Heart left ventricle (tissue), 13 donors: ENCODE measurements at regions not wholly inside any gene's neighbourhood (a gene's known extent, or its start where the extent isn't known, plus 50 kb on each side); places are given as distances from the start of the nearest gene placed in this dataset.

Experiments used
- POLR2A ChIP-seq, 2 donors: fragments of 450-650 bp; IDR thresholded peaks; one replicate each; pipeline ENCODE4 v1.6.1; 2017; ENCODE audit warnings: antibody characterized with exemption in 2 of 2, mild to moderate bottlenecking in 2 of 2, moderate library complexity in 2 of 2
- TF ChIP-seq, protein P1 (sequence below), 12 donors: fragments of 200-600 bp; sonication (generic) in 4 of 12; IDR thresholded peaks; one replicate each; pipeline versions ENCODE4 v1.5.0 to v1.8.0; 2018 to 2022; ENCODE audit warnings: antibody characterized with exemption in 12 of 12, mild to moderate bottlenecking in 5 of 12
- donor health status: ischemic (EF 13 %, LVEDD 7.1; RV severe dilation, severe dysfunction).
- donor health status: DM: no; HTN: yes; CAD: no.
- donor health status: DM: no; HTN: no; CAD: no.
- donor health status: ischemic (EF 25% LVEDD 6.9; RV normal size, moderate dysfunction).
- donor health status: ischemic (EF 25% LVEDD 5.7; RV mildly dilated, moderate dysfunction).
- donor health status: ischemic (EF 35%, LVEDD 5.7; RV mildly dilated, moderate dysfunction).
- donor health status: nonischemic (EF 11% LVEDD 7.7; RV severe dilation, severe dysfunction).
- donor health status: DM: yes; HTN: yes; CAD: no.
- donor health status: PGD.
- donor health status: ischemic (EF 29% LVEDD 5.4; RV normal size, mild dysfunction).
- donor health status: nonischemic (EF 23%, LVEDD 6.1; RV moderate dilation, normal function).

DNA sequence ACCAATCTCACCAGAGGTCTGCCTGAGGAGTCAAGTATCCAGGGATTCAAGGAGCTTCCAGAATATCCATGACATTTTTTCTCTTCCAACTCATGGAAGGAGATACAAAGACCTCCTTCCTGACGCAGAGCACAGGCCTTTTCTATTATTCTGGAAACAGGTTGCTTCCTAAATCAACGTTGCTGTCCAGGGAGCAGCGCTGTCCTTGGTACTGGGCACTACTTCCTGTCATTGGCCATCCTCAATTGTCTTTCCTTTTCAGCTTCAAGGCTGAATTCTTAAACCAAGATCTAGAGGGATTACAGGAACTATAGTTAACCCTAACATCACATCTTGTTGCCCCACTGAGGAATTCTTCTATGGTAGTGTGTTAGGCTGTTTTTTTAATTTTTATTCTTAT lies 50.4 kb upstream of the TBC1D21 start:
- TF ChIP-seq, protein P1, sequence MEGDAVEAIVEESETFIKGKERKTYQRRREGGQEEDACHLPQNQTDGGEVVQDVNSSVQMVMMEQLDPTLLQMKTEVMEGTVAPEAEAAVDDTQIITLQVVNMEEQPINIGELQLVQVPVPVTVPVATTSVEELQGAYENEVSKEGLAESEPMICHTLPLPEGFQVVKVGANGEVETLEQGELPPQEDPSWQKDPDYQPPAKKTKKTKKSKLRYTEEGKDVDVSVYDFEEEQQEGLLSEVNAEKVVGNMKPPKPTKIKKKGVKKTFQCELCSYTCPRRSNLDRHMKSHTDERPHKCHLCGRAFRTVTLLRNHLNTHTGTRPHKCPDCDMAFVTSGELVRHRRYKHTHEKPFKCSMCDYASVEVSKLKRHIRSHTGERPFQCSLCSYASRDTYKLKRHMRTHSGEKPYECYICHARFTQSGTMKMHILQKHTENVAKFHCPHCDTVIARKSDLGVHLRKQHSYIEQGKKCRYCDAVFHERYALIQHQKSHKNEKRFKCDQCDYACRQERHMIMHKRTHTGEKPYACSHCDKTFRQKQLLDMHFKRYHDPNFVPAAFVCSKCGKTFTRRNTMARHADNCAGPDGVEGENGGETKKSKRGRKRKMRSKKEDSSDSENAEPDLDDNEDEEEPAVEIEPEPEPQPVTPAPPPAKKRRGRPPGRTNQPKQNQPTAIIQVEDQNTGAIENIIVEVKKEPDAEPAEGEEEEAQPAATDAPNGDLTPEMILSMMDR (IDR thresholded peaks at IDR 0.05) = no peak
- TF ChIP-seq POLR2A (IDR thresholded peaks at IDR 0.05) = no peak
